RWPE1 (cell line): ENCODE measurements at regions not wholly inside any gene's neighbourhood (a gene's known extent, or its start where the extent isn't known, plus 50 kb on each side); places are given as distances from the start of the nearest gene placed in this dataset.

ENCODE experiments used
- CTCF ChIA-PET: fragments of 350-600 bp; sonication (Branson Sonifier 250); formaldehyde crosslinking; extraction: SDS; loops from one replicate; lab custom pipeline; 2021; lab: Yijun Ruan, JAX
- POLR2A ChIA-PET: fragments of 400-600 bp; formaldehyde crosslinking; extraction: SDS; loops from one replicate; lab custom pipeline; 2020; ENCODE audit warnings: antibody characterized with exemption; ENCODE audit not compliant: low non-redundant PET; lab: Yijun Ruan, JAX
- DNase-seq: peaks from one replicate; pipeline ENCODE4 v3.0.0; 2012; ENCODE audit warnings: low spot score
- H3K27ac ChIP-seq: fragments of 450-650 bp; 2 replicates; pipeline ENCODE4 v1.5.1; 2017
- CTCF ChIP-seq: fragments of 450-650 bp; conservative IDR thresholded peaks from 2 replicates; pipeline ENCODE4 v1.5.1; 2017; ENCODE audit warnings: low read depth, mild to moderate bottlenecking

DNA sequence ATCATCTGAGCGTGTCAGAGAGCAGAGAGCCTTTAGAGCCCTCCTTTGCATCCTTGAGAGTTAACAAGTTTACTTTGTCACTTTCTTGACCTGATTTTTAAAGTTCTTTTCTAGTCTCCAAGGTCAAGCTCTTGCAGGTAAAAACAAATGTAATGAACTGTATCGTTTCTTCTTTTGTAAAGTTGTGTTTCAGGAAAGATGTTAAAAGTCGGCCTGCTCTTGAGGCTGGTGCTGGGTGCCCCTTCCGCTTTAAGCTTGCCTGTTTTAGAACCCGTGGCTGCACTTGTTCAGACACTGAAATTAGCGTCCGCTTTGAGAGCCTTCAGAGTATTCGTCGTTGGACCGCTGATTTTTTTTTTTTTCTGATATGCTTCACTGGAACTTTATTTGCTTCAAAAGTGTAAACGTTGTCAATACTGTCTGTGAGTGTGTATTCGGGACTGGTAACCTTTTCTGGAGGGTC is 52.6 kb upstream of the ULK4 start:
- no peak for TF ChIP-seq CTCF
- peak overlapping the region; percentile 72 for H3K27ac ChIP-seq
- CTCF ChIA-PET, result interaction anchor here (0.6 kb wide), 1 partner anchor 52 kb away, joined by 5 read pairs; the partner anchor contains the start of gene ULK4
- POLR2A ChIA-PET, result no interaction called here
- no peak for DNase-seq

GRCh38 chr3:42013691-42014457 is 52.0 kb upstream of the ULK4 start:
- no peak for DNase-seq
- H3K27ac ChIP-seq, result peak overlapping the region; percentile 72
- no peak; the same call in 1 of the 2 replicates for TF ChIP-seq CTCF
- ChIA-PET POLR2A (no interaction called here), CTCF (interaction anchor here (0.6 kb wide), 1 partner anchor 52 kb away, joined by 5 read pairs; the partner anchor contains the start of gene ULK4)

GRCh38 chr3:42012935-42013690 is 51.2 kb upstream of the ULK4 start:
- ChIA-PET POLR2A (interaction anchor here (0.5 kb wide), 1 partner anchor 99 kb away, joined by 3 read pairs; no protein-coding TSS in a partner anchor), CTCF (interaction anchor here (0.6 kb wide), 1 partner anchor 88 kb away, joined by 4 read pairs; no protein-coding TSS in a partner anchor)
- no peak for TF ChIP-seq CTCF
- peak overlapping the region; percentile 72 for H3K27ac ChIP-seq
- DNase-seq, result peak; percentile 63

DNA sequence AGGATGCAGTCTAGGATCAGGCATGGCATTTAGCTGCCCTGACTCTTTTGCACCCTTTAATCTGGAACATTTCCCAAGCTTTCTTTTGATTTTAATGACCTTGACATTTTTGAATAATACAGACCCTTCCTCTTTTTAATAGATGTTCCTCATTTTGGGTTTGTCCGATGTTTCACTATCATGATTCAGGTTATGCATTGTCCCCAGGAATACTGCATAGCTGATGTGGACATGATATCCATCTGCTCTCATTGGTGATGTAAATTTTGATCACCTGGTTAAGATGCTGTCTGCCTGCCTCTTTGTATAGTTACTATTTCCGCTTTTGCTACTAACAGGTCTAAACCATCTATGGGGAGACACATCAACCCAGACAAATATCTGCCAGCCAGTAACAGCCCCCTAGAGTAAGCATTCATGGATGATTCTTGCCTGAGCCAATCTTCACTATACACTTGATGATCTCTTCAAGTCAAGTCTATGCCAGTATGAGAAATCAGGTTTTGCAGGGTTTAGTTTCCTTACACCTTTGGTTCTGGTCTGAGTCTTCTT is 50.6 kb upstream of the ULK4 start:
- CTCF ChIA-PET, result interaction anchor here (0.6 kb wide), 1 partner anchor 88 kb away, joined by 4 read pairs; no protein-coding TSS in a partner anchor
- POLR2A ChIA-PET, result interaction anchor here (0.5 kb wide), 1 partner anchor 100 kb away, joined by 3 read pairs; no protein-coding TSS in a partner anchor
- H3K27ac ChIP-seq, result no peak overlapping the region

More for the DNA sequence above, 50.6 kb upstream of the ULK4 start:
- no peak for DNase-seq
- TF ChIP-seq CTCF, result no peak
